Spinal cord (tissue), 9 donors: ENCODE measurements at regions not wholly inside any gene's neighbourhood (a gene's known extent, or its start where the extent isn't known, plus 50 kb on each side); places are given as distances from the start of the nearest gene placed in this dataset.

Source experiments
- DNase-seq, 6 donors: peaks; one replicate each; pipeline versions ENCODE4 v3.0.0 to v3.0.0-alpha.2; 2013 to 2015; ENCODE audit warnings: low spot score in 6 of 6, low read depth in 4 of 6
- H3K27ac ChIP-seq: one replicate; pipeline ENCODE4 v1.5.1; 2013; ENCODE audit warnings: low read depth, low read length, control low read depth
- H3K27me3 ChIP-seq: one replicate; pipeline ENCODE4 v1.6.1; 2013; ENCODE audit warnings: low read length; ENCODE audit not compliant: control insufficient read depth, insufficient read depth
- H3K36me3 ChIP-seq: one replicate; pipeline ENCODE4 v1.6.1; 2013; ENCODE audit warnings: low read length; ENCODE audit not compliant: control insufficient read depth, insufficient read depth
- H3K4me1 ChIP-seq: one replicate; pipeline ENCODE4 v1.6.1; 2013; ENCODE audit warnings: low read length; ENCODE audit not compliant: control insufficient read depth, insufficient read depth
- H3K4me3 ChIP-seq: one replicate; pipeline ENCODE4 v1.5.1; 2013; ENCODE audit warnings: low read depth, low read length, control low read depth
- H3K9me3 ChIP-seq: one replicate; pipeline ENCODE4 v1.6.1; 2013; ENCODE audit warnings: low read length; ENCODE audit not compliant: control insufficient read depth, insufficient read depth
- WGBS: methylation state at CpG from one replicate; pipeline ENCODE4 v1.1.5; 2013; ENCODE audit warnings: missing lambda C conversion rate; ENCODE audit not compliant: insufficient coverage; 5-methylcytosine and 5-hydroxymethylcytosine counted together
- donor health status: healthy.

DNA sequence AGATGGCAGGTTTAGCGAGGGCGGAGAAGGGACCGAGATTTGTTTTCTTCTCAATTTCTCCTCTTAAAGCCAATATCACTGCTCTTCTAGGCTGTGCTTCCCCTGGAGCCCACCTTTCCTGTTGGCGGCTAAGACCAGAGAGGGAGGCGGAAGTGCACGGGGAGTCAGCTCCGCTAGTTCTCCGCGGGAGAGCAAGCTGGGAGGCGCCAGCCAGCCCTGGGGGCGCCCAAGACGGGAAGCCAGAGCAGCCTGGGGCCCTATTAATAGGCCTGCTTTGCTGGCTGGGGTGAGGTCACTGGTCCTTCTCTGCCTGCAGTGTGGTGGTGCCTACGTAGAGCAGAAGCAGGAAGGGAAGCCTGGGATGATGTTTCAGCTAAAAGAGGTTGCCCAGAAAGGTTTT is 61.6 kb downstream of the LSM5 start:
- Histone ChIP-seq H3K4me1 (peaks cover 12% of the 10 kb centered on the region), H3K9me3 (no peaks in the 10 kb centered on the region), H3K4me3 (no peak overlapping the region), H3K36me3 (no peaks in the 10 kb centered on the region), H3K27ac (no peak overlapping the region), H3K27me3 (peaks cover 43% of the 10 kb centered on the region)
- WGBS, result 16% methylated on average over 10 of the region's 13 CpGs
- DNase-seq, result no peak

DNA sequence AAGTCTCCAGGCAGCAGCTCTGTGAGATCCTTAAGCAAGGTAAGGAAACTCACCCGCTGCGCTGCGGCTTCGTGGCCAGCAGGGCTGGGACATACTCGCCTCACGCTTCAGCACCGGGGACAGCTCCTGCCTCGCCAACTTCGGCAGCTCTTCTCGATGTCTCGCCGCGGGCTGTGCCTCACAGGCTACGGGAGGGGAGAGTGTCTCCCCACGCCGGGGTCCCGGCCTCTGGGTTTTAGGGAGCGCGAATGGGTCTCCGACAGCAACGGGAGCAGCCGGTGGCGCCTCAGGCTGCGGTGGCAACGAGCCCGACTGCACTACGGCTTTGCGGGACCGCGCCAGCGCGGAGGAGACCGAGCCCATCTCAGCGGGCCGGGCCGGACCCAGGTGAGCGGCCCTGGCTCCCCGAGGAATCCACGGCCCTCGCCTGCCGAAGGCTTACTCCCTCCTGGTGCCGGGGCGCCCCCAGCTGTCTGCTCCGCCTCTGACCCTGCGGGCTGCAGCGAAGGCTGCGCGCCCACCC is 62.4 kb downstream of the LSM5 start:
- WGBS, result under 1% methylated on average over 48 of the region's 48 CpGs
- DNase-seq, result peak; percentile 17 to 86 (median 46)
- peaks cover 46% of the 10 kb centered on the region for H3K27me3 ChIP-seq
- no peak overlapping the region for H3K4me3 ChIP-seq
- H3K36me3 ChIP-seq, result no peaks in the 10 kb centered on the region
- H3K4me1 ChIP-seq, result peaks cover 12% of the 10 kb centered on the region
- no peak overlapping the region for H3K27ac ChIP-seq
- H3K9me3 ChIP-seq, result no peaks in the 10 kb centered on the region

DNA sequence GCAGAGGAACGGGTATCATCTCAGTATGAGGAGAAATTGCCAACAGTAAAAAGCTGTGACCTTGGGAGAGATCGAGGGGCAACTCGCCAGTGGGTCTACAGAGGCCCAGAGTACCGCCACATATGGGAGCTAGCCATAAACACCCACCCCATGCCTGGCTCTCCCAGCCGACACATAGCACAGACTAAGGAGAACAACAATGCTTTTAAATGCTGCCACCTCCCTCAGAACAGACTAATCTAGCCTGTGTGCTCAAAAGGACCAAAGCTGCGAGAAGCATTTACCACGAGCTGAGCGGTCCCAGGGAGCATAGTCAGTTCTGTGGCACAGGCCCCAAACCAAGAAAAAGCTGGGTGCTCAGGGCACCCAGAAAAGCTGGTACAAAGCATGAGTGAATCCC is 73.3 kb downstream of the LSM5 start:
- Histone ChIP-seq H3K27me3 (no peaks in the 10 kb centered on the region), H3K9me3 (no peaks in the 10 kb centered on the region), H3K27ac (no peak overlapping the region), H3K4me3 (no peak overlapping the region), H3K36me3 (no peaks in the 10 kb centered on the region), H3K4me1 (no peaks in the 10 kb centered on the region)
- DNase-seq, result no peak
- WGBS, result 73% methylated on average over 8 of the region's 8 CpGs

DNA sequence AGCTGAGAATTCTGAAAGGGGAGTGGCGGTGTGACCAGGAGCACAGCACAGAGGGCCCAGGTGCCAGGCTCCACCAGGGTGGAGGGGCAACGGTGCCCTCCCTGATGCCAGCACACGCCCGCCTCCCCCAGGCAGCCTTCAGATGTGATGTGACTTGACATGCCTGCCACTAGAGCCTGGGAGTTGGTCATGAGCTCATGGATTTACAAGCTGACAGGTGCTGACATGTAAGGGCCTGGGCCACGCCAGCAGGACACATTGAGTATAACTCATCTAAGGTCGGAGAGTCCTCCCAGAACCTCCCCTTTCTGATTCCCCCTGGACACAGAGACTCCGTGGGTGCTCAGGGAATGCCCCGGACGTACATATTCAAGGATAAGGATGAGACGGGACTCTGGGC is 74.2 kb downstream of the LSM5 start:
- no peak overlapping the region for H3K4me3 ChIP-seq
- DNase-seq, result no peak
- no peaks in the 10 kb centered on the region for H3K36me3 ChIP-seq
- WGBS, result 95% methylated on average over 6 of the region's 10 CpGs
- no peak overlapping the region for H3K27ac ChIP-seq
- H3K27me3 ChIP-seq, result no peaks in the 10 kb centered on the region
- H3K4me1 ChIP-seq, result no peaks in the 10 kb centered on the region
- H3K9me3 ChIP-seq, result no peaks in the 10 kb centered on the region

DNA sequence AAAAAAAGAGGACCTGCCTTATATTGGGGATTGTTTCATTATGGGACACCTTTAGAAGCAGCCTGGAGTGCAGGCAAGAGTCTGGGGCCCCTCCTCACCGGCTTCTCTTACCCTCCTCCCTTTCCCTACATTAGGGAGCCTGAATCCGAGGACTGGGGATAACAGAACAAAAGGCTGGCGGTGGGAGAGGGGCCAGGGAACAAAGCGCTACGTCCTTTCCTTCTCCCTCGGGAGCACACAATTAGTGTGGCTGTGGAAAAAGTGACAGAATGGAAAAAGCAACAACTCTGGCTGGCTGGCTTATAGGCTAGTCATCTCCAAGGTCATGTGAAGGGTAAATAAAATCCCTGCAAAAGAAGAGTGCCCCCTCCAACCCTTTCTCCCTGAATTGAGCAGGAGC is 74.7 kb downstream of the LSM5 start:
- H3K36me3 ChIP-seq, result no peaks in the 10 kb centered on the region
- H3K4me1 ChIP-seq, result no peaks in the 10 kb centered on the region
- no CpG with 5 or more reads among the region's 6 CpGs for WGBS
- no peaks in the 10 kb centered on the region for H3K27me3 ChIP-seq
- DNase-seq, result no peak
- no peaks in the 10 kb centered on the region for H3K9me3 ChIP-seq
- no peak overlapping the region for H3K4me3 ChIP-seq
- H3K27ac ChIP-seq, result no peak overlapping the region

DNA sequence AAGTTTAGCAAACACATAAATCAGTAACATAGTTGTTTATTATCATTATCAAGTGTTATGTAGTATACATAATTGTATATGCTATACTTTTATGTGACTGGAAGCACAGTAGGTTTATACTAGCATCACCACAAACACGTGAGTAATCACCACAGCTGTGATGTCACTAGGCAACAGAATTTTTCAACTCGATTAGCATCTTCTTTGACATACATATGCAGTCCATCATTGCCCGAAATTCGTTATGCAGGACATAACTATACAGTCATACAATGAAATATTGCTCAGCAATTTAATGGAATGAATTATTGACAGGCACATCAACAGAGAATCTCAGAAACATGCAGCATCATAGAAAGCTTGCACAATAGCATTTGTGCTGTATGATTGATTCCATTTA is 77.7 kb downstream of the LSM5 start:
- 60% methylated on average over 1 of the region's 4 CpGs for WGBS
- Histone ChIP-seq H3K9me3 (no peaks in the 10 kb centered on the region), H3K27me3 (no peaks in the 10 kb centered on the region), H3K27ac (no peak overlapping the region), H3K4me1 (no peaks in the 10 kb centered on the region), H3K36me3 (no peaks in the 10 kb centered on the region), H3K4me3 (no peak overlapping the region)
- DNase-seq, result no peak

DNA sequence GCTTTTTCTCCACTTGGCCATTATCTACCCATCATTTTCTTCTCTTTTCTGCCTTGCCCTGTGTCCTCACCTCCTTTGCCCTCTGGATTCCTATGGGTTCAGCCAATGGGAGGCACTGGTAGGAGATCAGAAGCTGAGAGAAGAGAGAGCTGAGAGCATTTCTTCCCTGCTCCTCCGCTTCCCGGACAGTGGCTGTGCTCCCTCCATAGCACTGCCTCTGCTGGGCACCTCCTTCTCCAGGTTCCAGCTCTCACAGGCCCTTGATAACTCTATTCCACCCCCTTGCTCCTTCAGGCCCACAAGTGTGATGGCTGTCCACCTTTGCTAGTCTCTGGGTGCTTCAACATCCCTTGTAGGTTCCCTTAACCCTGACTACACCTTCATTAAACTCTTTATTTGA is 79.6 kb downstream of the LSM5 start:
- no peak for DNase-seq
- Histone ChIP-seq H3K4me3 (no peak overlapping the region), H3K27ac (no peak overlapping the region), H3K4me1 (no peaks in the 10 kb centered on the region), H3K36me3 (no peaks in the 10 kb centered on the region), H3K9me3 (no peaks in the 10 kb centered on the region), H3K27me3 (no peaks in the 10 kb centered on the region)
- 79% methylated on average over 2 of the region's 2 CpGs for WGBS

DNA sequence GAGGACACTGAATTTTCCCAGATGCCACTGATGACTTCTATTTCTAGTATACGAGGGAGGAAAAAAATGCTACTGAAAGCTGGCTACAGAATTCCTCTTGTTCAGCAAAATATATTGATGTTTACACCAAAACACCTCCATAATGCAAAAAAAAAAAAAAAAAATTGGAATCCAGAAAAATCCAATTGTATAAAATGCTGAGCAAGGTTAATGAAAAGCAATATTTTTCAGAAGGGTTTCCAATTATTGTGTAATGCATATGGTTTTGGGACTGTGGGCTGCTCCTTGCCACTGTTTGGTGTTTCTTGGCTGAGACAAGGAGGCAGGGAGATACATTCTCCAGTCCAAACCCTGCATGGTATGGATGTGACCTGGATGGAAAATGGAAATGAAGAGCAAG is 83.8 kb downstream of the LSM5 start:
- Histone ChIP-seq H3K27ac (no peak overlapping the region), H3K9me3 (no peaks in the 10 kb centered on the region), H3K4me1 (no peaks in the 10 kb centered on the region), H3K27me3 (no peaks in the 10 kb centered on the region), H3K4me3 (no peak overlapping the region), H3K36me3 (no peaks in the 10 kb centered on the region)
- no CpG with 5 or more reads among the region's 1 CpG for WGBS
- no peak for DNase-seq

DNA sequence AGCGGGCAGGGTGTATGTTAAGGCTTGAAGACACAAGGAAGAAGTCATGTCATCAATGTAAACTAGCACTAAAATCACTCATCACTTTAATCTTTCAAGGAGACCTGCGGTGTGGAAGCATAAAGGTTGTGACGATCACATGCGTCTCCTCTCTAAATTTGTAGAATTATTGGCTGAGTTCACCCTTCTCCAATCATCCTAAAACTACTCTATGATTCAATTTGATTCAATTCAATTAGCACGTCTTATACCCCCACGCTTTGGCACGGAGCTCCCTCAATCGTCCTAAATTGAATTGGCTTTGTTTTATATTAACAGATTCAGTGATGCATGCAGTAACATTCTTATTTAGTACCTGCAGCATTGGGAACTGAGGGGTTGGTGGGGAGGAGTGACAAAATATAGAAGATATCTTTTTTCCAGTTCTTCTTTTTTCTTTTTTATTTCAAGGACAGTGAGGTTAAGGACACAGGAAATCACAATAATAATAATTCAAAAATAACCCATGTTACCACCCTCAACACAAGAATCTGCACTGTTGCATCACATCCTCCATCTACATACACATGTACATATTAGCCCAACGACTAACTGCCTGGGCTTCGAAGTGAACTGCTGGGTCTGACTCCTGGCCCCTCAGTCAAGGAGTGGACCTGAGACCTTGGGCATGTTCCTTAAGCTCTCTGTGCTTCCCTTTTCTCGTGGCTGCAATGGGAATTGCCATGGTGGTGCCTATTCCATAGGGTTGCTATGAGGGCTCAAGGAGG is 86.5 kb downstream of the LSM5 start:
- peak in 1 of 6 donors; percentile 67 for DNase-seq
- H3K9me3 ChIP-seq, result no peaks in the 10 kb centered on the region
- WGBS, result 56% methylated on average over 5 of the region's 11 CpGs
- H3K36me3 ChIP-seq, result no peaks in the 10 kb centered on the region
- H3K4me1 ChIP-seq, result no peaks in the 10 kb centered on the region
- no peaks in the 10 kb centered on the region for H3K27me3 ChIP-seq
- no peak overlapping the region for H3K27ac ChIP-seq
- H3K4me3 ChIP-seq, result no peak overlapping the region

DNA sequence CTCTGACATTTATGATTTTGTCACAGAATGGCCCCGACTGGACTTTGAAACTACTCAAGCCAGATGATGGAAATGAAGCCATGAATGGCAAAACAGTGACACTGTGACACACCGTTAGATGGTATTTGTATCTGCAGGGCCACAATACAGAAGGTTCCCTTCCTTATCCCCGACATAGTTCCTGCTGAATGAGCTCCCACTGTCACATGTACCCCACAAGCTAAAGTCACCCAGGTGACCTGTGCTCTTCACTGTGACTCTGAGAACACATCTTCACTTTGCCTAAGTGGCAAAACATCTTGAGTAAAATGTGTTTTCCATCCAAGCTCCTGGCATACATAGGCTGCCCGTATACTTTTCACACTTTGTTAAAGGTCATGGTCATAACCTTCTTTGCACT is 89.5 kb downstream of the LSM5 start:
- no peak for DNase-seq
- Histone ChIP-seq H3K27ac (no peak overlapping the region), H3K36me3 (no peaks in the 10 kb centered on the region), H3K27me3 (no peaks in the 10 kb centered on the region), H3K9me3 (no peaks in the 10 kb centered on the region), H3K4me1 (no peaks in the 10 kb centered on the region), H3K4me3 (no peak overlapping the region)
- WGBS, result 86% methylated on average over 3 of the region's 4 CpGs
